GM21619 (cell line): ENCODE measurements at regions not wholly inside any gene's neighbourhood (a gene's known extent, or its start where the extent isn't known, plus 50 kb on each side); places are given as distances from the start of the nearest gene placed in this dataset.

Experiments used
- ATAC-seq: cut with Tn5 transposase; IDR thresholded peaks from one replicate; pipeline ENCODE4 v1.9.1; 2021; ENCODE audit not compliant: unreplicated experiment

DNA sequence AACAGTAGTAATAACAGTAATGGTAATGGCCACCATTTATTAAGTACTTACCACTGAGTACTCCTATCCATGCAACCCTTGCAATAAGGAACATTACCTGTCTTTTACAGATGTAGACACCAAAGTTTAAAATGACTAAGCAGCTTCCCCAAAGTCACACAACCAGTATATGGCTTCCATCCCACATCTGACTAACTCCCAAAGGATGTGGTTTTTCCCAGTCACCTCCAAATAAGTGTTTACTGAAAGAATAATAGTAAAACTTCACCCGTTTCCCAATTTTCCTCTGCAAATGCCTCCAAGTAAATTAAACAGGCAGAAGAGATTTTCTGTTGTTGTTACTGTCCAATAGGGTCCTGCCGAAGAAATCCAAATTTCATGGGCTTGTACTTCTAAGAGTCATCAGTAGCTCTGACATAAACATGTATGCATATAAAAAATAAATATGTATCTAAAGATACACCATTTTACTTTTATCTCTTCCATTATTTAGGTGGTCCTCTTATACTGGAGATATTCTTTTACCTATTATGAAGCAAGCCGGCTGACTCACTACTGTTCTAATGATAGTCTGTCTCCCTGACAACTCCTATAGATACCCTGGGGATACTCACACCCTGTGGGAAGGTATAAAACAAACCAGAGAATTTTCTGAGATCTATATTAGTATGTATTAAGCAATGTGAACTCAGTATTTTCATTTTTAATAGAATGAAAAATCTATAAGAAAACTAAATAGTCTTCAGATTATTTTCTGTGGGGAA, 77.9 kb upstream of the ID4 start:
- no peak for ATAC-seq

DNA sequence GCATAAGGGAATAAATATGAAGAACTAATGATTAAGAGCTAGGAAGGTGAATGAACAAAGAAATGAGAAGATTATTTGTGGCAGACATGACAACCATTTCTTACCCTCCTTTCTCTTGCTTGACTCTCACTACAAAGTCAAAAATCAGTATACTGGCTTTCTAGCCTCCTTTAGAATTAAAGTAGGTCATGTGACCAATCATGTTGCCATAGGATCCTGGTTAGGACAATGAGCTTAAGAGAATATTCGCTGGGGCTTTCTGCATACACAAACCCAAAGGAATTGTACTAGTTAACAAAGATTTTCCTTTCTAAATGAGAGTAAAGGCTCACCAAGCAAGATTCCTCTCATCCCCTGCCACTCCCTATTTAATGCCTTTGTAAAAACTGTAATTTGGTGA, 76.0 kb upstream of the ID4 start:
- ATAC-seq = no peak

DNA sequence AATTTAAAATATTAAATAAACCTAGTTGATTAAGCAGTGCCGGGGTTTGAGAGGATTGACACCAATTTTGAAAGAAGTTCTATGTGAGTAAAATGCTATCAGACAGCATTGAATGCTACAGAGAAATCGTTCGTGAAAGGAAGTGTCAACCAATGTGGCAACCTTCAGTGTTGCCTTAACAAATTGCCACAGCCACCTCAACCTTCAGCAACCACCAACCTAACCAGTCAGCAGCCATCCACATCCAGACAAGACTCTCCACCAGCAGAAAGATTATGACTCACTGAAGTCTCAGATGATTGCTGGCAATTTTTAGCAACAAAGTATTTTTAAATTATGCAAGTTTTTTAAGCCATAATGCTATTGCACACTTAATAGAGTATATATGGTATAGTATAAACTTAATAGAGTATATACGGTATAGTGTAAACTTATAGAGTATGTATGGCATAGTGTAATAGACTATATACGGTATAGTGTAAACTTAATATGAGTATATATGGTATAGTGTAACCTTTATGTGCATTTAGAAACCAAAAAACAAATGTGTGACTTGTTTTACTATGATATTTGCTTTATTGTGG, 65.3 kb upstream of the ID4 start:
- ATAC-seq = no peak

DNA sequence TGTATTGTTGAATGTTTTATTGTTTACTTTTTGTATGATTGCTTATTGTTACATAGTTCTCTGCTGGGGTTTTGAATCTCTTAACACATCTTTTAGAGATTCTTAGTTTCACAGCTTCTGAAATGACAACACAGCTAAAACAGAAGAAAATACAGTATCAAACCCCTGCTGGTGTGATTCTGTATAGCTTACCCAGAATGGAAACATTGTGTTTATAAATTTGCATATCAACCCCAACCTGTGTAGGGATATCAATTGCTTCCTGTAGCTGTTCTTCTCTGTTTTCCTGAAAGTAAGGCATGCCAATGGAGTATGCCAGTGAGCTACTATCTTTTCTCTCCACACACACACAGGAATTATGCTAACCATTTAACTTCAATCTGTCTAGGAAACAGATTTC, 64.3 kb upstream of the ID4 start:
- no peak for ATAC-seq

DNA sequence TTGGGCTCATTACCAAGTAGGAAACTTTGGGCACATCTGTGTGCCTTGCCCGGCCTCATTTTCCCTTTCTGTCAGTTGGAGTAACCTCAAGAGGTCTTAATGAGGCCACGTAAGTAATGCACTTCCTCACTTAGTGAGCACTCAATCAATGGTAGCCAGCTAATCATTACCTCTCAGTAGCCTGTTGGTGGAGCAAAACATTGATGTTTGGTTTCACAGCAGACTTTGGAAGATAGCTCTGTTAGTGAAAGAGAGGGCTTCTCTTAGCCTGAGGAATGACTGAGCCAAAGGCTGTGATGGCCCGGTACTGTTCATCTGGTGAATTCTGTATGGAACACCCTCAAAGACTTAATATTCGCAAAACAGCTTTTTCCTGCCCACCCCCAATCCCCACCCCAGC, 55.9 kb upstream of the ID4 start:
- ATAC-seq = no peak

DNA sequence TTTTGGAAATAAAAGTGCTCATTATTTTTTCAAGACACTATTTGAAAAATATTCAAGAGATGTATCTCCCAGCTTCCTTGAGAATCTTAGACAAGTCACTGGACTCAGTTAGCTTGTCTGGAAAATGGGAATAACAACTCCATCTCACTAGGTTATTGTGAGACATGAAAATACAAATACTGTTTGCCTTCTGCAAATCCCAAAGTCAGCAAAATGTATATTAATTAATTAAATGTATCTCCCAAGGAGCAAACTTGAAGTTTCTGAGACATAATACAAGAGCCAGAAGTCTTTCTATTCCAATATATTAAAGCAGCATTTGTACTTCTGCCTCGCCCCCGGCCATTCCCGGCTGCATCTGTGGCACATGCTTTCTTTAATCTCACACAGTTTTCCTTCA, 54.6 kb upstream of the ID4 start:
- ATAC-seq = no peak
